NCI-H2227 (cell line): ENCODE measurements at regions not wholly inside any gene's neighbourhood (a gene's known extent, or its start where the extent isn't known, plus 50 kb on each side); places are given as distances from the start of the nearest gene placed in this dataset.

Experiments used
- DNase-seq: peaks from one replicate; lab custom pipeline; 2025; ENCODE audit not compliant: unreplicated experiment; lab: John Stamatoyannopoulos, UW

GRCh38 chr3:104763007-104763406, 603.7 kb upstream of the ALCAM start:
- DNase-seq: no peak

GRCh38 chr3:104764496-104764895, 602.2 kb upstream of the ALCAM start:
- DNase-seq: no peak

- DNase-seq: no peak
Measured at GRCh38 chr3:104768886-104769285, 597.8 kb upstream of the ALCAM start.

- no peak for DNase-seq
Measured at GRCh38 chr3:104779324-104779723, 587.4 kb upstream of the ALCAM start.

GRCh38 chr3:104781112-104781511, 585.6 kb upstream of the ALCAM start:
- DNase-seq: no peak

GRCh38 chr3:104785947-104786346, 580.8 kb upstream of the ALCAM start:
- DNase-seq: no peak

GRCh38 chr3:104787306-104787705, 579.4 kb upstream of the ALCAM start:
- no peak for DNase-seq

GRCh38 chr3:104788807-104789206, 577.9 kb upstream of the ALCAM start:
- DNase-seq: no peak

GRCh38 chr3:104791331-104791730, 575.4 kb upstream of the ALCAM start:
- no peak for DNase-seq

GRCh38 chr3:104796556-104796955, 570.2 kb upstream of the ALCAM start:
- DNase-seq: no peak

- DNase-seq: no peak
Measured at GRCh38 chr3:104805042-104805441, 561.7 kb upstream of the ALCAM start.

- no peak for DNase-seq
Measured at GRCh38 chr3:104805508-104805907, 561.2 kb upstream of the ALCAM start.

- no peak for DNase-seq
Measured at GRCh38 chr3:104810896-104811295, 555.8 kb upstream of the ALCAM start.

- DNase-seq: no peak
Measured at GRCh38 chr3:104816008-104816407, 550.7 kb upstream of the ALCAM start.

GRCh38 chr3:104816716-104817115, 550.0 kb upstream of the ALCAM start:
- no peak for DNase-seq

- DNase-seq: no peak
Measured at GRCh38 chr3:104819333-104819732, 547.4 kb upstream of the ALCAM start.

- no peak for DNase-seq
Measured at GRCh38 chr3:104820959-104821358, 545.8 kb upstream of the ALCAM start.

- DNase-seq: peak; percentile 37
Measured at GRCh38 chr3:104825116-104825515, 541.6 kb upstream of the ALCAM start.

- DNase-seq: no peak
Measured at GRCh38 chr3:104831071-104831470, 535.6 kb upstream of the ALCAM start.

- no peak for DNase-seq
Measured at GRCh38 chr3:104832530-104832929, 534.2 kb upstream of the ALCAM start.

- no peak for DNase-seq
Measured at GRCh38 chr3:104835376-104835775, 531.3 kb upstream of the ALCAM start.

GRCh38 chr3:104846270-104846669, 520.4 kb upstream of the ALCAM start:
- DNase-seq: no peak

GRCh38 chr3:104849070-104849469, 517.6 kb upstream of the ALCAM start:
- DNase-seq: no peak

- DNase-seq: no peak
Measured at GRCh38 chr3:104854468-104854867, 512.2 kb upstream of the ALCAM start.
